Progenitor cell of endocrine pancreas (in vitro differentiated cells): ENCODE measurements at regions not wholly inside any gene's neighbourhood (a gene's known extent, or its start where the extent isn't known, plus 50 kb on each side); places are given as distances from the start of the nearest gene placed in this dataset.

Experiments used
- DNase-seq: peaks from one replicate; pipeline ENCODE4 v3.0.0; 2021; ENCODE audit warnings: low spot score; ENCODE audit not compliant: unreplicated experiment
- H3K27ac Mint-ChIP-seq: 2 replicates; pipeline ENCODE4 v1.8.0; 2021; ENCODE audit warnings: mild to moderate bottlenecking, moderate library complexity, mixed read lengths
- H3K27me3 Mint-ChIP-seq: 2 replicates; pipeline ENCODE4 v1.8.0; 2021; ENCODE audit warnings: mixed read lengths
- H3K36me3 Mint-ChIP-seq: 2 replicates; pipeline ENCODE4 v1.8.0; 2022; ENCODE audit warnings: mixed read lengths; ENCODE audit not compliant: insufficient read depth
- H3K4me1 Mint-ChIP-seq: 2 replicates; pipeline ENCODE4 v1.8.0; 2021; ENCODE audit warnings: low read depth, mixed read lengths
- H3K4me3 Mint-ChIP-seq: 2 replicates; pipeline ENCODE4 v1.8.0; 2021; ENCODE audit warnings: low read depth, mild to moderate bottlenecking, moderate library complexity, mixed read lengths
- H3K9me3 Mint-ChIP-seq: 2 replicates; pipeline ENCODE4 v1.8.0; 2021; ENCODE audit warnings: low read depth, mixed read lengths
- TF ChIP-seq, protein P1 (sequence below): fragments of 200-600 bp; sonication (generic); IDR thresholded peaks from one replicate; pipeline ENCODE4 v1.5.0; 2021; ENCODE audit warnings: antibody characterized with exemption, mild to moderate bottlenecking; ENCODE audit not compliant: unreplicated experiment

- peaks cover 4% of the 10 kb centered on the region for H3K9me3 Mint-ChIP-seq
- TF ChIP-seq, protein P1, sequence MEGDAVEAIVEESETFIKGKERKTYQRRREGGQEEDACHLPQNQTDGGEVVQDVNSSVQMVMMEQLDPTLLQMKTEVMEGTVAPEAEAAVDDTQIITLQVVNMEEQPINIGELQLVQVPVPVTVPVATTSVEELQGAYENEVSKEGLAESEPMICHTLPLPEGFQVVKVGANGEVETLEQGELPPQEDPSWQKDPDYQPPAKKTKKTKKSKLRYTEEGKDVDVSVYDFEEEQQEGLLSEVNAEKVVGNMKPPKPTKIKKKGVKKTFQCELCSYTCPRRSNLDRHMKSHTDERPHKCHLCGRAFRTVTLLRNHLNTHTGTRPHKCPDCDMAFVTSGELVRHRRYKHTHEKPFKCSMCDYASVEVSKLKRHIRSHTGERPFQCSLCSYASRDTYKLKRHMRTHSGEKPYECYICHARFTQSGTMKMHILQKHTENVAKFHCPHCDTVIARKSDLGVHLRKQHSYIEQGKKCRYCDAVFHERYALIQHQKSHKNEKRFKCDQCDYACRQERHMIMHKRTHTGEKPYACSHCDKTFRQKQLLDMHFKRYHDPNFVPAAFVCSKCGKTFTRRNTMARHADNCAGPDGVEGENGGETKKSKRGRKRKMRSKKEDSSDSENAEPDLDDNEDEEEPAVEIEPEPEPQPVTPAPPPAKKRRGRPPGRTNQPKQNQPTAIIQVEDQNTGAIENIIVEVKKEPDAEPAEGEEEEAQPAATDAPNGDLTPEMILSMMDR, result no peak
- no peak overlapping the region for H3K27ac Mint-ChIP-seq
- no peak for DNase-seq
- peaks cover 13% of the 10 kb centered on the region for H3K4me1 Mint-ChIP-seq
- H3K36me3 Mint-ChIP-seq, result no peaks in the 10 kb centered on the region
- no peak overlapping the region for H3K4me3 Mint-ChIP-seq
- no peaks in the 10 kb centered on the region for H3K27me3 Mint-ChIP-seq
Observed at GRCh38 chr6:164097056-164097455, 682.5 kb downstream of the QKI start.

GRCh38 chr6:164095056-164095455, 680.5 kb downstream of the QKI start:
- Mint-ChIP-seq H3K9me3 (peaks cover 4% of the 10 kb centered on the region), H3K27me3 (no peaks in the 10 kb centered on the region), H3K27ac (no peak overlapping the region)

GRCh38 chr6:164087870-164088269, 673.4 kb downstream of the QKI start:
- no peak overlapping the region for H3K4me3 Mint-ChIP-seq
- H3K36me3 Mint-ChIP-seq, result no peaks in the 10 kb centered on the region
- DNase-seq, result no peak
- peaks cover 1% of the 10 kb centered on the region for H3K4me1 Mint-ChIP-seq
- H3K27ac Mint-ChIP-seq, result no peak overlapping the region
- TF ChIP-seq, protein P1, result no peak
- peaks cover 4% of the 10 kb centered on the region for H3K9me3 Mint-ChIP-seq
- H3K27me3 Mint-ChIP-seq, result peaks cover 2% of the 10 kb centered on the region

More at GRCh38 chr6:164095056-164095455, 680.5 kb downstream of the QKI start:
- TF ChIP-seq, protein P1, result no peak
- no peak for DNase-seq
- no peak overlapping the region for H3K4me3 Mint-ChIP-seq
- no peaks in the 10 kb centered on the region for H3K36me3 Mint-ChIP-seq
- H3K4me1 Mint-ChIP-seq, result peaks cover 9% of the 10 kb centered on the region

GRCh38 chr6:164087211-164087610, 672.7 kb downstream of the QKI start:
- DNase-seq, result no peak
- peaks cover under 1% of the 10 kb centered on the region for H3K9me3 Mint-ChIP-seq
- H3K27ac Mint-ChIP-seq, result no peak overlapping the region
- H3K4me1 Mint-ChIP-seq, result peaks cover 1% of the 10 kb centered on the region
- H3K36me3 Mint-ChIP-seq, result no peaks in the 10 kb centered on the region
- peaks cover 2% of the 10 kb centered on the region for H3K27me3 Mint-ChIP-seq
- H3K4me3 Mint-ChIP-seq, result no peak overlapping the region
- TF ChIP-seq, protein P1, result no peak

- H3K4me3 Mint-ChIP-seq, result no peak overlapping the region
- peaks cover 1% of the 10 kb centered on the region for H3K4me1 Mint-ChIP-seq
- H3K27ac Mint-ChIP-seq, result peak overlapping the region; percentile 50
- H3K9me3 Mint-ChIP-seq, result no peaks in the 10 kb centered on the region
- TF ChIP-seq, protein P1, result no peak
- H3K27me3 Mint-ChIP-seq, result peaks cover 2% of the 10 kb centered on the region
- H3K36me3 Mint-ChIP-seq, result no peaks in the 10 kb centered on the region
- no peak for DNase-seq
Observed at GRCh38 chr6:164086076-164086887, 671.8 kb downstream of the QKI start.
